IMR-90 (cell line): ENCODE measurements at regions not wholly inside any gene's neighbourhood (a gene's known extent, or its start where the extent isn't known, plus 50 kb on each side); places are given as distances from the start of the nearest gene placed in this dataset.
"Not testable (repeated sequence)": the region's sequence is repeated elsewhere in the genome, so short reads cannot be mapped to it uniquely, and the experiment has no call there.

Experiments used
- ATAC-seq: fragments of 200-7000 bp; cut with Tn5 transposase; 2 replicates; pipeline ENCODE4 v1.9.1; 2020; ENCODE audit warnings: low read depth, mild to moderate bottlenecking, moderate library complexity
- BruUV-seq: library from RNA; stranded (reverse); fragments of 400-500 nt; replicated peaks from 2 replicates; lab custom pipeline; 2021; lab: Mats Ljungman, UMichigan
- CTCF ChIA-PET: fragments of 300-600 bp; formaldehyde crosslinking; extraction: SDS; loops from one replicate; lab custom pipeline; 2021; ENCODE audit warnings: antibody characterized with exemption; lab: Yijun Ruan, JAX
- POLR2A ChIA-PET: fragments of 300-600 bp; sonication (Branson Sonifier 250); formaldehyde crosslinking; loops from one replicate; lab custom pipeline; 2022; ENCODE audit warnings: antibody characterized with exemption; ENCODE audit not compliant: unreplicated experiment; lab: Charles Lee
- DNase-seq: peaks from one replicate; pipeline ENCODE4 v3.0.0; 2013
- H2AFZ ChIP-seq: replicated peaks from 2 replicates; pipeline ENCODE3; 2013; ENCODE audit warnings: low read length, mild to moderate bottlenecking; ENCODE audit not compliant: poor library complexity
- H2AK5ac ChIP-seq: 2 replicates; pipeline ENCODE4 v1.6.1; 2013; ENCODE audit warnings: low read depth, low read length, inconsistent platforms
- H2AK9ac ChIP-seq: replicated peaks from 2 replicates; pipeline ENCODE3; 2013; ENCODE audit warnings: mild to moderate bottlenecking, low read depth, low read length, moderate library complexity; ENCODE audit not compliant: poor library complexity
- H2BK120ac ChIP-seq: 2 replicates; pipeline ENCODE4 v1.6.1; 2013; ENCODE audit warnings: low read depth, low read length, inconsistent platforms
- H2BK15ac ChIP-seq: 3 replicates; pipeline ENCODE4 v1.6.1; 2013; ENCODE audit warnings: low read depth, low read length, inconsistent platforms
- H2BK20ac ChIP-seq: 2 replicates; pipeline ENCODE4 v1.6.1; 2013; ENCODE audit warnings: low read depth, mild to moderate bottlenecking, inconsistent platforms, low read length, moderate library complexity
- H2BK5ac ChIP-seq: 2 replicates; pipeline ENCODE4 v1.6.1; 2013; ENCODE audit warnings: mild to moderate bottlenecking, low read depth, low read length, inconsistent platforms; ENCODE audit not compliant: poor library complexity, severe bottlenecking
- H3K14ac ChIP-seq: replicated peaks from 2 replicates; pipeline ENCODE4 v1.6.1; 2013; ENCODE audit warnings: low read depth, low read length, inconsistent platforms
- H3K18ac ChIP-seq: 2 replicates; pipeline ENCODE4 v1.6.1; 2013; ENCODE audit warnings: low read depth, low read length, control low read depth
- H3K23ac ChIP-seq: 2 replicates; pipeline ENCODE4 v1.6.1; 2013; ENCODE audit warnings: low read depth, low read length, inconsistent platforms
- H3K27ac ChIP-seq: 2 replicates; pipeline ENCODE4 v1.5.1; 2013; ENCODE audit warnings: mild to moderate bottlenecking, control low read depth, low read length; ENCODE audit not compliant: insufficient read depth
- H3K27me3 ChIP-seq: 2 replicates; pipeline ENCODE4 v1.6.1; 2013; ENCODE audit warnings: low read length; ENCODE audit not compliant: control insufficient read depth, insufficient read depth
- H3K36me3 ChIP-seq: 2 replicates; pipeline ENCODE4 v1.6.1; 2013; ENCODE audit warnings: low read length, mixed read lengths; ENCODE audit not compliant: control insufficient read depth, insufficient read depth
- H3K4ac ChIP-seq: 2 replicates; pipeline ENCODE4 v1.6.1; 2013; ENCODE audit warnings: low read depth, low read length, inconsistent platforms
- H3K4me1 ChIP-seq: 2 replicates; pipeline ENCODE4 v1.6.1; 2013; ENCODE audit warnings: low read length, mixed read lengths; ENCODE audit not compliant: control insufficient read depth, insufficient read depth
- H3K4me2 ChIP-seq: 2 replicates; pipeline ENCODE4 v1.6.1; 2013; ENCODE audit warnings: low read depth, mild to moderate bottlenecking, control low read depth, low read length, moderate library complexity
- H3K4me3 ChIP-seq: 2 replicates; pipeline ENCODE4 v1.5.1; 2013; ENCODE audit warnings: low read depth, mild to moderate bottlenecking, control low read depth, low read length, moderate library complexity; ENCODE audit not compliant: insufficient read depth
- H3K56ac ChIP-seq: 2 replicates; pipeline ENCODE4 v1.6.1; 2013; ENCODE audit warnings: low read length, inconsistent platforms; ENCODE audit not compliant: insufficient read depth; ENCODE audit errors: extremely low read depth
- H3K79me1 ChIP-seq, 2 experiments: 2 replicates each; pipeline ENCODE4 v1.6.1; 2013; ENCODE audit warnings: low read length in 2 of 2, inconsistent platforms in 1 of 2, low read depth in 1 of 2
- H3K9ac ChIP-seq: 2 replicates; pipeline ENCODE4 v1.6.1; 2013; ENCODE audit warnings: low read depth, low read length, control low read depth
- H3K9me1 ChIP-seq: 2 replicates; pipeline ENCODE4 v1.6.1; 2013; ENCODE audit warnings: low read length, inconsistent platforms; ENCODE audit not compliant: insufficient read depth
- H3K9me3 ChIP-seq: 2 replicates; pipeline ENCODE4 v1.6.1; 2013; ENCODE audit warnings: low read length; ENCODE audit not compliant: control insufficient read depth, insufficient read depth
- H4K20me1 ChIP-seq: 2 replicates; pipeline ENCODE4 v1.6.1; 2013; ENCODE audit warnings: low read length, inconsistent platforms; ENCODE audit not compliant: insufficient read depth
- H4K5ac ChIP-seq: 2 replicates; pipeline ENCODE4 v1.6.1; 2013; ENCODE audit warnings: mild to moderate bottlenecking, low read depth, low read length, control low read depth
- H4K8ac ChIP-seq, 2 experiments: 2 replicates each; pipeline ENCODE4 v1.6.1; 2013; ENCODE audit warnings: low read depth in 2 of 2, low read length in 2 of 2, control low read depth in 1 of 2, inconsistent platforms in 1 of 2
- H4K91ac ChIP-seq: 2 replicates; pipeline ENCODE4 v1.6.1; 2013; ENCODE audit warnings: low read depth, low read length, inconsistent platforms; ENCODE audit not compliant: insufficient read depth
- WGBS, 2 experiments: methylation state at CpG; one replicate each; pipeline versions ENCODE4 v1.1.5 to v1.1.7; 2013; ENCODE audit warnings: missing lambda C conversion rate in 2 of 2; ENCODE audit not compliant: insufficient read length in 1 of 2; ENCODE audit errors: extremely low coverage in 2 of 2; 5-methylcytosine and 5-hydroxymethylcytosine counted together
- dilution Hi-C: fragments of 300-500 bp; cut with HindIII; formaldehyde crosslinking; loops from one replicate; pipeline ENCODE4 v1.14.3; 2018; ENCODE audit warnings: low sequenced_read_pairs; ENCODE audit not compliant: unreplicated experiment
- in situ Hi-C: fragments of 300-500 bp; cut with MboI; formaldehyde crosslinking; loops from 3 replicates; pipeline ENCODE4 v1.14.3; 2019; ENCODE audit warnings: low sequenced_read_pairs, inconsistent platforms, mixed read lengths
- intact Hi-C: fragments of 100-400 bp; cut with micrococcal nuclease; formaldehyde crosslinking; loops from 2 replicates; pipeline ENCODE4 v1.10.0; 2022

GRCh38 chr10:25840875-25841274 is 93.2 kb upstream of the MYO3A start:
- not testable (repeated sequence) for H3K9me1 ChIP-seq

More at GRCh38 chr10:25840875-25841274, 93.2 kb upstream of the MYO3A start:
- H3K18ac ChIP-seq, H2BK15ac ChIP-seq, intact Hi-C loops, H3K4ac ChIP-seq, H3K4me1 ChIP-seq, H3K4me3 ChIP-seq, H3K27me3 ChIP-seq, H3K56ac ChIP-seq, POLR2A ChIA-PET, H4K8ac ChIP-seq, ATAC-seq, H2AFZ ChIP-seq, H2BK120ac ChIP-seq, H4K91ac ChIP-seq, H3K27ac ChIP-seq, H3K4me2 ChIP-seq, H3K9me3 ChIP-seq, H2BK20ac ChIP-seq, H2AK9ac ChIP-seq, H4K20me1 ChIP-seq, H4K5ac ChIP-seq, H2BK5ac ChIP-seq, BruUV-seq, H3K79me1 ChIP-seq, CTCF ChIA-PET, dilution Hi-C loops, DNase-seq, H3K14ac ChIP-seq, H3K9ac ChIP-seq, H2AK5ac ChIP-seq, H3K36me3 ChIP-seq, in situ Hi-C loops, H3K23ac ChIP-seq: not testable (repeated sequence)
- no CpG with 5 or more reads among the region's 3 CpGs for WGBS, 2 experiments
